ENCODE measurements at regions not wholly inside any gene's neighbourhood (a gene's known extent, or its start where the extent isn't known, plus 50 kb on each side); places are given as distances from the start of the nearest gene placed in this dataset.
A peak's percentile ranks its signal among the peaks of the same experiment; 100 is the strongest.

DNA sequence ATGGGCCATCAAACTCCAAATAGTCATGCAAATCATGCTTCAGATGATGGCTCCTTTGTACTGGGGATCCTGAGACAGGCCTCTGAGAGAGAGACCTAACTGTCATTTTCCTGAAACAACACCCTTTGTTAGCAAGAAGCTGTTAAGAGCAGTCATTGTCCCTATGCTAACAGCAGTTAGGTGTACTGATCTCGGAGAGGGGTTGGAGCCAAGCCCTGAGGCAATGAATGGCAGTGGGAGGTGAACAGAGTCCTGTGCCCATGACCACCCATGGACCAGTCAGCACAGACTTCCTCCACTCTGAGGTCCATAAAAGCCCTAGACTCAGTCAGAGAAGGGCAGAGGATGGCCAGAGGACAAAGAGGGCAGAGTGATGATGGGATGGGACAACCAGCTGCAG, 747.6 kb upstream of the LRFN5 start (continued):
- TF ChIP-seq, protein P1, sequence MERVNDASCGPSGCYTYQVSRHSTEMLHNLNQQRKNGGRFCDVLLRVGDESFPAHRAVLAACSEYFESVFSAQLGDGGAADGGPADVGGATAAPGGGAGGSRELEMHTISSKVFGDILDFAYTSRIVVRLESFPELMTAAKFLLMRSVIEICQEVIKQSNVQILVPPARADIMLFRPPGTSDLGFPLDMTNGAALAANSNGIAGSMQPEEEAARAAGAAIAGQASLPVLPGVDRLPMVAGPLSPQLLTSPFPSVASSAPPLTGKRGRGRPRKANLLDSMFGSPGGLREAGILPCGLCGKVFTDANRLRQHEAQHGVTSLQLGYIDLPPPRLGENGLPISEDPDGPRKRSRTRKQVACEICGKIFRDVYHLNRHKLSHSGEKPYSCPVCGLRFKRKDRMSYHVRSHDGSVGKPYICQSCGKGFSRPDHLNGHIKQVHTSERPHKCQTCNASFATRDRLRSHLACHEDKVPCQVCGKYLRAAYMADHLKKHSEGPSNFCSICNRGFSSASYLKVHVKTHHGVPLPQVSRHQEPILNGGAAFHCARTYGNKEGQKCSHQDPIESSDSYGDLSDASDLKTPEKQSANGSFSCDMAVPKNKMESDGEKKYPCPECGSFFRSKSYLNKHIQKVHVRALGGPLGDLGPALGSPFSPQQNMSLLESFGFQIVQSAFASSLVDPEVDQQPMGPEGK (CRISPR knock-in tag; IDR thresholded peaks at IDR 0.05) = no peak

DNA sequence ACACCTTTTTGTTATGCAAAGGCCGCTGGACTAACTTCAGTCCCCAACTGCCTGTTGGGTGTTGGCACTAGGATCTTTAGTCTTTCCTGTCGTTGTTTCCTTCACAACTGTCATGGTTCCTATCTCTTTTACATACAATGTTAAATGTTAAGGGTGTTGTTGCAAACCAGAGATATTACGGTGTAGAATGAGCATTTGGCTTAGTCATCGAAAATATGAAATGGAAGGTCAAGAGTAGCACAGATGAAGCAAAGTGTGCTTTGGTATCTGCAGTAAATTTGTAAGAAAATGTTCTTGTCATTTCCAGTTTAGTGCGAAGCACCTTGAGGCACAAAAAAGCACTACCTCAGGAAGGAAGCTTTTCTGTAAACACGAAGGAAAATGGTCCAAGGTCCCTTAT, 751.3 kb upstream of the LRFN5 start:
- intact Hi-C loops (cut with micrococcal nuclease; ENCODE audit: unreplicated experiment) (no loop called here), in situ Hi-C loops (cut with HindIII; ENCODE audit: extremely low pct_ligation_motif_present, low pct_unique_long_range_greater_than_20kb) (no loop called here)
- Histone ChIP-seq H3K4me2 (ENCODE audit: low read depth, low read length) (no peak overlapping the region), H3K27me3 (ENCODE audit: control insufficient read depth in 1 of 2, insufficient read depth in 2 of 2, low read length in 2 of 2) (no peaks in the 10 kb centered on the region), H3K9me3 (ENCODE audit: low read length) (peaks cover 83% of the 10 kb centered on the region), H3K36me3 (replicated peaks in 1 of 2; ENCODE audit: control insufficient read depth in 1 of 2, insufficient read depth in 2 of 2, low read length in 2 of 2) (no peaks in the 10 kb centered on the region), H2AFZ (ENCODE audit: low read length) (no peak overlapping the region), H3K27ac (ENCODE audit: extremely low read length, insufficient read depth, low read length) (no peak overlapping the region), H3K4me1 (ENCODE audit: insufficient read depth, low read length) (no peaks in the 10 kb centered on the region), H4K20me1 (ENCODE audit: insufficient read depth, low read length) (no peaks in the 10 kb centered on the region), H3K9ac (ENCODE audit: insufficient read depth, low read depth, low read length) (no peak overlapping the region), H3K4me3 (replicated peaks in 1 of 3; ENCODE audit: insufficient read depth in 1 of 3, low read depth in 2 of 3, low read length in 3 of 3) (no peak overlapping the region), H3K79me2 (ENCODE audit: insufficient read depth, low read length) (no peaks in the 10 kb centered on the region)
- ChIA-PET POLR2A (no interaction called here), CTCF (ENCODE audit: low intra/inter-chr PET ratio, low total read pairs) (no interaction called here)
- 5% methylated on average over 6 of the region's 6 CpGs for WGBS (ENCODE audit: low lambda C conversion rate)
- BruUV-seq (replicated peaks) = no TSS peak
- TF ChIP-seq, protein P2, sequence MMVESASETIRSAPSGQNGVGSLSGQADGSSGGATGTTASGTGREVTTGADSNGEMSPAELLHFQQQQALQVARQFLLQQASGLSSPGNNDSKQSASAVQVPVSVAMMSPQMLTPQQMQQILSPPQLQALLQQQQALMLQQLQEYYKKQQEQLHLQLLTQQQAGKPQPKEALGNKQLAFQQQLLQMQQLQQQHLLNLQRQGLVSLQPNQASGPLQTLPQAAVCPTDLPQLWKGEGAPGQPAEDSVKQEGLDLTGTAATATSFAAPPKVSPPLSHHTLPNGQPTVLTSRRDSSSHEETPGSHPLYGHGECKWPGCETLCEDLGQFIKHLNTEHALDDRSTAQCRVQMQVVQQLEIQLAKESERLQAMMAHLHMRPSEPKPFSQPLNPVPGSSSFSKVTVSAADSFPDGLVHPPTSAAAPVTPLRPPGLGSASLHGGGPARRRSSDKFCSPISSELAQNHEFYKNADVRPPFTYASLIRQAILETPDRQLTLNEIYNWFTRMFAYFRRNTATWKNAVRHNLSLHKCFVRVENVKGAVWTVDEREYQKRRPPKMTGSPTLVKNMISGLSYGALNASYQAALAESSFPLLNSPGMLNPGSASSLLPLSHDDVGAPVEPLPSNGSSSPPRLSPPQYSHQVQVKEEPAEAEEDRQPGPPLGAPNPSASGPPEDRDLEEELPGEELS (CRISPR knock-in tag; IDR thresholded peaks at IDR 0.05) = no peak
- TF ChIP-seq MAFF (IDR thresholded peaks at IDR 0.05; ENCODE audit: low read depth, low read length) = peak; percentile 68
- TF ChIP-seq ZNF704 (CRISPR knock-in tag; IDR thresholded peaks at IDR 0.05; ENCODE audit: borderline replicate concordance) = no peak
- TF ChIP-seq, protein P3, sequence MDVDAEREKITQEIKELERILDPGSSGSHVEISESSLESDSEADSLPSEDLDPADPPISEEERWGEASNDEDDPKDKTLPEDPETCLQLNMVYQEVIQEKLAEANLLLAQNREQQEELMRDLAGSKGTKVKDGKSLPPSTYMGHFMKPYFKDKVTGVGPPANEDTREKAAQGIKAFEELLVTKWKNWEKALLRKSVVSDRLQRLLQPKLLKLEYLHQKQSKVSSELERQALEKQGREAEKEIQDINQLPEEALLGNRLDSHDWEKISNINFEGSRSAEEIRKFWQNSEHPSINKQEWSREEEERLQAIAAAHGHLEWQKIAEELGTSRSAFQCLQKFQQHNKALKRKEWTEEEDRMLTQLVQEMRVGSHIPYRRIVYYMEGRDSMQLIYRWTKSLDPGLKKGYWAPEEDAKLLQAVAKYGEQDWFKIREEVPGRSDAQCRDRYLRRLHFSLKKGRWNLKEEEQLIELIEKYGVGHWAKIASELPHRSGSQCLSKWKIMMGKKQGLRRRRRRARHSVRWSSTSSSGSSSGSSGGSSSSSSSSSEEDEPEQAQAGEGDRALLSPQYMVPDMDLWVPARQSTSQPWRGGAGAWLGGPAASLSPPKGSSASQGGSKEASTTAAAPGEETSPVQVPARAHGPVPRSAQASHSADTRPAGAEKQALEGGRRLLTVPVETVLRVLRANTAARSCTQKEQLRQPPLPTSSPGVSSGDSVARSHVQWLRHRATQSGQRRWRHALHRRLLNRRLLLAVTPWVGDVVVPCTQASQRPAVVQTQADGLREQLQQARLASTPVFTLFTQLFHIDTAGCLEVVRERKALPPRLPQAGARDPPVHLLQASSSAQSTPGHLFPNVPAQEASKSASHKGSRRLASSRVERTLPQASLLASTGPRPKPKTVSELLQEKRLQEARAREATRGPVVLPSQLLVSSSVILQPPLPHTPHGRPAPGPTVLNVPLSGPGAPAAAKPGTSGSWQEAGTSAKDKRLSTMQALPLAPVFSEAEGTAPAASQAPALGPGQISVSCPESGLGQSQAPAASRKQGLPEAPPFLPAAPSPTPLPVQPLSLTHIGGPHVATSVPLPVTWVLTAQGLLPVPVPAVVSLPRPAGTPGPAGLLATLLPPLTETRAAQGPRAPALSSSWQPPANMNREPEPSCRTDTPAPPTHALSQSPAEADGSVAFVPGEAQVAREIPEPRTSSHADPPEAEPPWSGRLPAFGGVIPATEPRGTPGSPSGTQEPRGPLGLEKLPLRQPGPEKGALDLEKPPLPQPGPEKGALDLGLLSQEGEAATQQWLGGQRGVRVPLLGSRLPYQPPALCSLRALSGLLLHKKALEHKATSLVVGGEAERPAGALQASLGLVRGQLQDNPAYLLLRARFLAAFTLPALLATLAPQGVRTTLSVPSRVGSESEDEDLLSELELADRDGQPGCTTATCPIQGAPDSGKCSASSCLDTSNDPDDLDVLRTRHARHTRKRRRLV (CRISPR knock-in tag; IDR thresholded peaks at IDR 0.05) = no peak
- TF ChIP-seq ZNF572 (CRISPR knock-in tag; IDR thresholded peaks at IDR 0.05) = no peak
- no peak for TF ChIP-seq SOX6 (IDR thresholded peaks at IDR 0.05)
- no peak for TF ChIP-seq SOX6 (CRISPR knock-in tag; IDR thresholded peaks at IDR 0.05)
- no peak for TF ChIP-seq SRY (CRISPR knock-in tag; IDR thresholded peaks at IDR 0.05)
- TF ChIP-seq MAFK (conservative IDR thresholded peaks at IDR 0.05 in 1 of 2, IDR thresholded peaks at IDR 0.05 in 1 of 2; ENCODE audit: low read length in 2 of 2) = peak; percentile 71 to 74
- TF ChIP-seq RARG (CRISPR knock-in tag; IDR thresholded peaks at IDR 0.05; ENCODE audit: low read depth) = no peak
- no peak for DNase-seq (ENCODE audit: low spot score)
- ATAC-seq = no peak
- FAIRE-seq = no peak

Measured in HepG2 (cell line).